GM19023 (cell line): ENCODE measurements at regions not wholly inside any gene's neighbourhood (a gene's known extent, or its start where the extent isn't known, plus 50 kb on each side); places are given as distances from the start of the nearest gene placed in this dataset.
"Not testable (repeated sequence)": the region's sequence is repeated elsewhere in the genome, so short reads cannot be mapped to it uniquely, and the experiment has no call there.

ENCODE experiments used
- ATAC-seq: cut with Tn5 transposase; IDR thresholded peaks from one replicate; pipeline ENCODE4 v1.9.1; 2021; ENCODE audit warnings: mild to moderate bottlenecking, moderate library complexity; ENCODE audit not compliant: unreplicated experiment

- ATAC-seq, result no peak
Observed at GRCh38 chrX:13428053-13428786, 108.4 kb upstream of the ATXN3L start.

- no peak for ATAC-seq
Observed at GRCh38 chrX:13427441-13428052, 107.7 kb upstream of the ATXN3L start.

DNA sequence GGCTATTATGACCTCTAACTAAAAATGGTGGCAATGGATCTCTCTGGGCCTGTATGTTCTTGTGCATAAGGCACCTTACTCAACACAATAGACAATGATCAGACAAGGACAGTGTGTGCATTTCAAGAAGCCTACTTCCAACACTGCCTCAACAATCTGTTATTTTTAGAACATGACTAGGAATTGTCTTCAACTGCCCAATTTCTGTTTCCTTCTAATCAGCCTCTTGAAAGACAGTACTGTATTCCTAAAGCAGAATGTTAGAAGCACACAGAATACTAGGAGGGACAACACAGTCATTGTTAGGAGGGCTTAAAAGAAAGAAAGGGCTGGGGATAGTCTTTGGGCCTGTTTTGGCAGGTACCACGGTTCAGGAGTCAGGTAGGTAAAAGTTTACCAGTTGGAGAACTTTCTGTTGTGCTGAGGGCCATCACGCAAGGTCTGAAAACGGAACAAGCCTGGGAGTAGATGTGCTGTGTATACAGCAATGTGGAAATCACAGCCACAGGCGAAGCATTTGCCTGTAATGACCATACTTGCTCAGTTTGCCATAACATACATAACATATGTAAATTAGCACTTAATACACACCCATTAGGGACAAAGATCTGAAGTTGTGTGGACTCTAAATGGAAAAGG lies 100.8 kb upstream of the ATXN3L start:
- no peak for ATAC-seq

- ATAC-seq, result no peak
Observed at GRCh38 chrX:13419918-13420317, 100.1 kb upstream of the ATXN3L start.

DNA sequence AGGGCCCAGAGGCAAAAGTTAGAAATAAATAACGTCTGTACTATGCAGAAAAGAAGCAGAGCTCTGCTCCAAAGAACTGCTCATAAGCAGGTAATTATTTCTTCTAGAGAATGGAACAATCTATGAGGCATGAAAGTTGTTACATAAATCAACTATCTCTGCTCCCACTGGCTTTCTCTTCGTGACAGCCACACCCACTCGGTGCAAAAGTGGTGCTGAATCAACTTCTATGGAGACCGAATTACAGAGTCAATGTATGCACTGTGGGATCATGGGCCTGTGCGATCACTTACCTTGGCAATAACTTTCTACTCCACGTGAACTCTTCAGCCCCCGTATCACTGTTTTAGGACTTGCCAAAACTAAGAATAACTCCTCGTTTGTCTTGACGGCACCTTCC lies 99.4 kb upstream of the ATXN3L start:
- no peak for ATAC-seq

DNA sequence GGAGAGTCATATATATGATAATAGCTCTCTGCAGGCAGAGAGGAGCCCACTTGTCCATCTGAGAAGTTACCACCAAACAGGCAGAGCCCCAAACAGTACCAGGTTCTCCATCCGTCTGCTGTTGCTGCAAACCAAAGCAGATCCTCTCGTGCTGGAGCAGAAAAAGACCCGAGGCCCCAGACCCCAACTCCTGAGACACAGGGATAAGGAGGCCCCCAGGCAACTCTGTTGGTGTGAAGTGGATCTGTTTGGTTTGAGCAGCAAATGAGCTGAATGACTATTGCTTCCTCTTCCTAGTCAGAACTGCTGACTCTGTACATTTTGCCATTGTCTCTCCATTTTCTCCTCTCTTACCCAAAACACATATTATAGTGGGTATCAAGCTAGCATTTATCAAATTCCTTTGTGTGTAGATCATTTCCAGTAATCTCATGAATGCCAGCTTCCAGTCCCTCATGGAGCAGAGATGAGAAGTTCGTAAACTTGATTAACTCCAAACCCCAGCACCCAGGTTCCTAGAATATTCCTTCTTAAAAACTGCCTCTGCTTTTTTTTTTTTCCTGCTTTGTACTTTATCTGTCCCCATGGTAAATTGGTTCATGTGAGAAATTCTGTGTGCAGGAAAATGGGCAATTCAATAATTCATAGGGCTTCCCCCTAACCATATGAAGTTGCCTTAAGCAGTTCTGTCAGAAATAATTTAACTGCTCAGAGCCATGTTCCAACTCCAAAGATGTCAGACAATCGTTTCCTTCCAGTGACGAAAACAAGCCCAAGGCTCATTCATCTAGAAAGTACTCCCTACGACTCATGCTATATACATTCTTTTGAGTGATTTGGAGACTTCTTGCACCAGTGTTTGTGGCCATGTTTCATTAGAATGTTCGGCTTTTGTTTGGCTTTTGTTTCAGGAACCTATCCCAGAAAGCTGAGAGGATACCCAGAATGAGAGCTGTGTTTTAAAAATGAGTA lies 98.6 kb upstream of the ATXN3L start:
- ATAC-seq, result no peak

DNA sequence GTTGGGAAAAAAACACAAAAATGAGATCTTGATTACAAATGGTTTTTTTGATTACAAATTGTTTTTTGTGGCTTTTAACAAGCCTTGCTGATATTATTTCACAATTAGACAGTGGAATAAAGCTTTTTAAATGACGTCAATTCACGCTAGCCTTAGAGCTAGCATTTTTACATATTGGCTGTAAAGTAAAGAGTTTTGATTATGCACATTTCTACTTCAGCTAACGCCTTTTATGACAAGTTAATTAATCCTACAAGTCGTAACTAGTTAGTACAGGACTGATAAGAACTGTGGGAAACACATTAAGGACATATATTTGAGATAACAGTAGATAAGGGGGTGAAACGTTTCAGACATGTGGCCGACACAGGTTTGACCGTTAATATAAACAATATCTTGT lies 95.7 kb upstream of the ATXN3L start:
- ATAC-seq, result no peak

DNA sequence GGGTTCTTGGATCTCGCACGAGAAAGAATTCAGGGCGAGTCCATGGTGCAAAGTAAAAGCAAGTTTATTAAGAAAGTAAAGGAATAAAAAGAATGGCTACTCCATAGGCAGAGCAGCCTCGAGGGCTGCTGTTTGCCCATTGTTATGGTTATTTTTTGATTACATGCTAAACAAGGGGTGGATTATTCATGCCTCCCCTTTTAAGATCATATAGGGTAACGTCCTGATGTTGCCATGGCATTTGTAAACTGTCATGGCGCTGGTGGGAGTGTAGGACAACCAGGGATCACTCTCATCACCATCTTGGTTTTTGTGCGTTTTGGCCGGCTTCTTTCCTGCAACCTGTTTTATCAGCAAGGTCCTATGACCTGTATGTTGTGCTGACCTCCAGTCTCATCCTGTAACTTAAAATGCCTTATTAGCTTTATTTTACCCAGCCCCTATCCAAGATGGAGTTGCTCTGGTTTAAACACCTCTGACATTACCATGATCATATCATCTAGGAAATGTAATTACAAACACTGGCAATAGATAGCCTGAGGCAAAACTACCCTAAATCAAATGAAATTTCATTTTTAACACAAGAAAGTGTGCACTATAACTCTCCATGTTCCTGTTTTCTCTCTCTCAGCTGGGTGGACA lies 94.3 kb upstream of the ATXN3L start:
- no peak for ATAC-seq

DNA sequence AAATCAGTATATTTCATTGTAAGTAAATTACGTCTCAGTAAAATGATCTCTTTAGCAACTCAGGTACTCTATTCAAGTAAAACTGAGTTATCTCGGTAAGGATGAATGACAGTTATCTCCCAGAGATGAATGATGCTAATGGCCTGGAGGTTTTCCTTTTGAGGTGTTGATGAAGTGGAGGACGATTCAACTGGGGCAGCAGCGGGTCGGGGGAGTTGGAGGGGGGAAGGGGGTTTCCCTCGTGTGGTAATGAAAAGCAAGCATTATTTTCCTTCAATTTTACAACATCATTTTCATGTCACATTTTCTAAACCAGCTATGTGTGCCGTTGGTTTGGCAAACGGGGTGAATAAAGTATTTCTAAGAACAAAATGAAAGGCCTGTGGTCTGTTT lies 92.4 kb upstream of the ATXN3L start:
- ATAC-seq, result no peak

GRCh38 chrX:13411496-13412207 lies 91.8 kb upstream of the ATXN3L start:
- ATAC-seq, result no peak

- ATAC-seq, result not testable (repeated sequence)
Observed at GRCh38 chrX:13408599-13408998, 88.7 kb upstream of the ATXN3L start.

DNA sequence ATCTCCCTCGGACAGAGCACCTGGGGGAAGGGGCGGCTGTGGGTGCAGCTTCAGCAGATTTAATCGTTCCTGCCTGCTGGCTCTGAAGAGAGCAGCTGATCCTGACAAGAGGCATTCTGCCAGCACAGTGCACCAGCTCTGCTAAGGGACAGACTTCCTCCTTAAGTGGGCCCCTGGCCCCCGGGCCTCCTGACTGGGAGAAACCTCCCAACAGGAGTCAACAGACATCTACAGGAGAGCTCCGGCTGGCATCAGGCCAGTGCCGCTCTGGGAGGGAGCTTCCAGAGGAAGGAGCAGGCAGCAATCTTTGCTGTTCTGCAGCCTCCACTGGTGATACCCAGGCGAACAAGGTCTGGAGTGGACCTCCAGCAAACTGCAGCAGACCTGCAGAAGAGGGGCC lies 84.9 kb upstream of the ATXN3L start:
- not testable (repeated sequence) for ATAC-seq

- ATAC-seq, result no peak
Observed at GRCh38 chrX:13404364-13404763, 84.5 kb upstream of the ATXN3L start.

DNA sequence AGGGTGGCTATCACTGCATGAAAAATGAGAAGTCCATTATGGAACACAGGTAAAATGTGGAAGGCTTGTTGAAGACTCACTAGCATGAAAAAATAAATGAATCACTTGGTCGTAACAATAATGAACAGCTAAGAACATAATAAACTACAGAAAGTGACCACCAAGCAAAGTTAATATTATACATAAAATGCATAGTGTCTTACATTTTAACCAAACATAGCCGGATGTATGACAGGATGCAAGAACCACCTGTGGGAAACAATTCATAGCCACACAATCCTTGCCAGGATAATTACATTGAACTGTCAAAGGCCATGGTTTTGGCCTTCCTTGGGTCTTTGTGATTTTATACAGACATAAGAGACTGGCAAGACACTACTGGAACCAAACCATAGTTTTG lies 81.9 kb upstream of the ATXN3L start:
- ATAC-seq, result no peak

- no peak for ATAC-seq
Observed at GRCh38 chrX:13398839-13399238, 79.0 kb upstream of the ATXN3L start.

DNA sequence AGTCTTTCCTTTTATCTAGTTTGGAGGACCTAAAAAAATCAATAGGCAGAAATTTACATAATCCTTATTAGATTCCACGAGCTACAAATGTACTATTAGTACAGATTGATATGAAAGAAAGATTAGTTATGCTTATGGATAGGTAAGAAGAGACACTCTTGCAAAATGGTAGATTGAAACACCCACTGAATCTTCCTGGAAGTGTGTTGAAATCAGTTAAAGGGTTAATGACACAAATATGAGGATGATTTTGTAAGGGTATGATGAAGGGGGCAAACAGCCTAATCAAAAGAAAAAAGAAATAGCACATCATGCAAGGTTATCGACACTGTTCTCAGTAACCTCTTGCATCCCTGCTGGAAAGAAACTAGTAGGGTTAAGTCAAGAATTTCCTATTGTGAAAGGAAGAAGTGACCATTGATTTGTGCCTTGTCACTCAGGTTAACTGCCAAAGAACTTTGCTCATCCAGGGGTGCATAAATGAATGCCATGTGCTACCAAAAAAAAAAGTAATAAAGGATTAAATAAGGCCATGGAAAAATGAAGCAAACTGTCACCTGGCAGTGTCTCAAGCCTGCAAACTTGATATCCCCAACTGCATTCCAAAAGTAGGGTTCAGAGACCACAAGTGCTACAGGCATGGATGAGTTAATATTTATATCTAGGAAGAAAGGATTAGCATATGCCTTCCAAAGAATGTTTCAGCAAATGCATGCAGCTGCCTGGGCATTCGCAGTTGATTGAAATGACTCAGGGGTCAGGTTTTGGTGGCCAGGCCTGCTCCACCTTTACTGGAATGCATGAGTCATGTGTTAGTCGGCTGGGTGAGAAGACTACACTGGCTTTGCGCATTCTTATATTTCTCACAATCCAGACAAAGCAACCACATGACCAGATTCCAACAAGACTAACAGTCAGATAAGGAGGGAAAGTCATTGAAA lies 78.3 kb upstream of the ATXN3L start:
- no peak for ATAC-seq

- ATAC-seq, result no peak
Observed at GRCh38 chrX:13396924-13397323, 77.1 kb upstream of the ATXN3L start.

- ATAC-seq, result no peak
Observed at GRCh38 chrX:13389501-13389900, 69.6 kb upstream of the ATXN3L start.
